T-cell (primary cell): ENCODE measurements at regions not wholly inside any gene's neighbourhood (a gene's known extent, or its start where the extent isn't known, plus 50 kb on each side); places are given as distances from the start of the nearest gene placed in this dataset.

Experiments used
- ATAC-seq, 4 experiments: fragments of 200-7000 bp in 3 of 4; fragments of 150-1000 bp in 1 of 4; cut with Tn5 transposase; replicated peaks in 1 of 4; 1 replicate in 3 of 4; 2 replicates in 1 of 4; pipeline ENCODE4 v1.10.0; 2021; ENCODE audit warnings: moderate library complexity in 3 of 4, mild to moderate bottlenecking in 2 of 4, moderate number of reproducible peaks in 1 of 4
- CTCF ChIA-PET, 2 donors: fragments of 300-600 bp; sonication (Branson Sonifier 250); formaldehyde crosslinking; loops; one replicate each; lab custom pipeline; 2022; ENCODE audit warnings: antibody characterized with exemption in 2 of 2; lab: Charles Lee
- POLR2A ChIA-PET, 2 donors: fragments of 300-600 bp; sonication (Branson Sonifier 250); formaldehyde crosslinking; loops; one replicate each; lab custom pipeline; 2022; ENCODE audit warnings: antibody characterized with exemption in 2 of 2; lab: Charles Lee
- DNase-seq, 35 experiments: peaks; one replicate each; pipeline versions ENCODE4 v3.0.0 to v3.0.0-alpha.2; 2013 to 2023
- H3K27ac ChIP-seq: one replicate; pipeline ENCODE4 v1.5.1; 2013; ENCODE audit warnings: low read length
- H3K27me3 ChIP-seq, 2 experiments: replicated peaks in 1 of 2; 1 replicate in 1 of 2; 2 replicates in 1 of 2; pipeline versions ENCODE4 v1.6.1 to v1.7.0; 2013; ENCODE audit warnings: low read length in 1 of 2, mixed read lengths in 1 of 2; ENCODE audit not compliant: control insufficient read depth in 2 of 2, insufficient read depth in 2 of 2; ENCODE audit errors: extremely low read depth in 1 of 2
- H3K36me3 ChIP-seq, 2 donors: 1 replicate in 1 of 2; 2 replicates in 1 of 2; pipeline versions ENCODE4 v1.6.1 to v1.7.0; 2013; ENCODE audit warnings: low read length in 1 of 2; ENCODE audit not compliant: control insufficient read depth in 2 of 2, insufficient read depth in 1 of 2; ENCODE audit errors: extremely low read depth in 1 of 2
- H3K4me1 ChIP-seq, 2 experiments: 1 replicate in 1 of 2; 2 replicates in 1 of 2; pipeline versions ENCODE4 v1.6.1 to v1.7.0; 2013; ENCODE audit warnings: low read length in 2 of 2, mixed read lengths in 1 of 2; ENCODE audit not compliant: insufficient read depth in 2 of 2, control insufficient read depth in 1 of 2; ENCODE audit errors: extremely low read depth in 1 of 2
- H3K4me3 ChIP-seq, 2 donors: 1 replicate in 1 of 2; 2 replicates in 1 of 2; pipeline versions ENCODE4 v1.5.1 to v1.7.0; 2013; ENCODE audit warnings: mild to moderate bottlenecking in 2 of 2, low read length in 1 of 2, moderate library complexity in 1 of 2; ENCODE audit not compliant: control insufficient read depth in 1 of 2; ENCODE audit errors: extremely low read depth in 1 of 2
- H3K9me3 ChIP-seq: 2 replicates; pipeline ENCODE4 v1.7.0; 2013
- H3K27ac Mint-ChIP-seq, 2 donors: one replicate each; pipeline ENCODE4 v1.8.0; 2020 to 2021; ENCODE audit warnings: mild to moderate bottlenecking in 2 of 2, mixed read lengths in 2 of 2
- H3K27me3 Mint-ChIP-seq, 2 donors: one replicate each; pipeline ENCODE4 v1.8.0; 2021 to 2022; ENCODE audit warnings: mixed read lengths in 2 of 2
- H3K36me3 Mint-ChIP-seq: one replicate; pipeline ENCODE4 v1.8.0; 2021; ENCODE audit warnings: mixed read lengths
- H3K4me1 Mint-ChIP-seq, 3 donors: one replicate each; pipeline ENCODE4 v1.8.0; 2020 to 2022; ENCODE audit warnings: mixed read lengths in 3 of 3, mild to moderate bottlenecking in 1 of 3
- H3K4me3 Mint-ChIP-seq, 3 donors: one replicate each; pipeline ENCODE4 v1.8.0; 2020 to 2022; ENCODE audit warnings: mild to moderate bottlenecking in 3 of 3, mixed read lengths in 3 of 3, moderate library complexity in 3 of 3
- H3K9me3 Mint-ChIP-seq, 3 donors: one replicate each; pipeline ENCODE4 v1.8.0; 2020 to 2022; ENCODE audit warnings: mixed read lengths in 3 of 3
- WGBS: methylation state at CpG from one replicate; pipeline ENCODE4 v1.1.5; 2013; ENCODE audit warnings: missing lambda C conversion rate; ENCODE audit not compliant: insufficient coverage; 5-methylcytosine and 5-hydroxymethylcytosine counted together

DNA sequence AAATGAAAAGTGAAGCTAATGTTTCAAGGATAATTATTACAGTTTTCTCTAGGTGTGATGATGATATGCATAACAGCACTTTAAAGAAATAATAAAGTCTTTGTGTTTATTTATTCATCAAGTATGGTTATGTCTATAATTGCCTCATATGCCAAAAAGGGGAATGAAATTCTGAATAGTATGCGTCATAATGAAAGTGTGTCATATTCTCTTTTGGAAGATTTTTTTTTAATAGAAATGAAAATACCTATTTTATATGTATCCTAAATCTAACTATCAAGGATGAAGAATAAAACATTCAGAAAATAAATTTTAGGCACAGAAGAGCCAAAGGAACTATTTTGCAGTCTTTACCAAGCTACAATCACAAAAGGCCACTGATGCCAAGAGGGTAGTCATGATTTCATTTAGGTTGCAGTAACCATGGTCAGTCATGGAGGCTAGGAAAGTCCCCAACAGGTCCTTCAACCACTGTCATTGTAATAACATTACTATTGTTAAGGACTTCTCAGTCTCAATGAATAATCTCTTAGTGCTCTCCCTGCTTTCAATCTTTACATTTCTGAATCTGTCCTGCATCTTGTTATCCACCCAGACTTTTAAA, 712.5 kb downstream of the DCDC2C start:
- Mint-ChIP-seq H3K36me3 (no peaks in the 10 kb centered on the region), H3K4me3 (no peak overlapping the region), H3K4me1 (no peaks in the 10 kb centered on the region), H3K27me3 (no peaks in the 10 kb centered on the region), H3K9me3 (peaks cover 19 to 27% (median 19%) of the 10 kb centered on the region in 3 donors), H3K27ac (no peak overlapping the region)
- WGBS = no CpG with 5 or more reads among the region's 1 CpG
- DNase-seq (no peak), ATAC-seq (no peak)
- H3K27ac ChIP-seq = no peak overlapping the region
- H3K4me3 ChIP-seq = no peak overlapping the region
- no peaks in the 10 kb centered on the region for H3K27me3 ChIP-seq
- no peaks in the 10 kb centered on the region for H3K4me1 ChIP-seq
- no peaks in the 10 kb centered on the region for H3K9me3 ChIP-seq
- CTCF ChIA-PET = no interaction called here
- H3K36me3 ChIP-seq = no peaks in the 10 kb centered on the region
- POLR2A ChIA-PET = no interaction called here

DNA sequence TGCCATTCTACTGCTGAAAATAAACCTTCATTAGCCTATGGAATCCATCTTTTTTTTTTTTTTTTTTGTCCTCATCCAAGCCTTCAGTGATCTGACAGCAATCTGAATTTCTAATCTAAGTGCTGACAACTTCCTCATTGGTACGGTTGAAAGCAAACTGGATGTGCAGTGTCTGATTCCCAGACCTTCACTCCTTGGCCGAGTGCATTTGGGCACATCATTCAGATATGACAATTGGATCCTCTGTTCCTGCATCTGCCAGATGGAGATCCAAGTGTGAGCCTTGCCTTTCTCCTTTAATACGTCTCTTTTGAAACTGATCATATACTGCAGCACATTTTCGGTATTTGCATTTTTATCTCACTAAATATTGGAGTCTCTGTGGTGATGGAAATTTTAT, 713.1 kb downstream of the DCDC2C start:
- Histone ChIP-seq H3K27ac (no peak overlapping the region), H3K4me3 (no peak overlapping the region), H3K27me3 (no peaks in the 10 kb centered on the region), H3K4me1 (no peaks in the 10 kb centered on the region), H3K36me3 (no peaks in the 10 kb centered on the region), H3K9me3 (no peaks in the 10 kb centered on the region)
- Mint-ChIP-seq H3K4me1 (no peaks in the 10 kb centered on the region), H3K36me3 (no peaks in the 10 kb centered on the region), H3K27me3 (no peaks in the 10 kb centered on the region), H3K4me3 (no peak overlapping the region), H3K27ac (no peak overlapping the region), H3K9me3 (peaks cover 19 to 27% (median 21%) of the 10 kb centered on the region in 3 donors)
- no peak for DNase-seq
- ChIA-PET CTCF (no interaction called here), POLR2A (no interaction called here)
- 63% methylated on average over 2 of the region's 4 CpGs for WGBS
- no peak for ATAC-seq

DNA sequence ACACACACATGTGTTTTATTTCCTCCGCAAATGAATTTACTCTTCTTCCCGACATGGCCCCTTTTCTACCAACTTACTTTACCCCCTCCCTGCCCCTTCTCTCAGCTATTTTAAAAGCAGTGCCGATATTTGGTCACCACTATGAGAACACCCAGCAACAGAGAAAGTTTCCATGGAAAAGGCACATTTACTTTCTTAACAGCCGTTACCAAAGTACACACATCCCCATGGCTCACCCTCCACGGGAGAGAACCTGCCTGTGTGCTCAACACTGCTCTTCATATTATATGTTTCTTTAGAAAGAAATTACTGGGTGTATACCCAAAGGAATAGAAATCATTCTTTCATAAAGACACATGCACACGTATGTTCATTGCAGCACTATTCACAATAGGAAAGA, 714.4 kb downstream of the DCDC2C start:
- Histone ChIP-seq H3K36me3 (no peaks in the 10 kb centered on the region), H3K27ac (no peak overlapping the region), H3K4me3 (no peak overlapping the region), H3K9me3 (no peaks in the 10 kb centered on the region), H3K4me1 (no peaks in the 10 kb centered on the region), H3K27me3 (no peaks in the 10 kb centered on the region)
- Mint-ChIP-seq H3K4me1 (no peaks in the 10 kb centered on the region), H3K27me3 (no peaks in the 10 kb centered on the region), H3K4me3 (no peak overlapping the region), H3K9me3 (peaks cover 14 to 24% (median 19%) of the 10 kb centered on the region in 3 donors), H3K36me3 (no peaks in the 10 kb centered on the region), H3K27ac (no peak overlapping the region)
- ATAC-seq (no peak), DNase-seq (no peak)
- ChIA-PET POLR2A (no interaction called here), CTCF (no interaction called here)
- 96% methylated on average over 3 of the region's 6 CpGs for WGBS

DNA sequence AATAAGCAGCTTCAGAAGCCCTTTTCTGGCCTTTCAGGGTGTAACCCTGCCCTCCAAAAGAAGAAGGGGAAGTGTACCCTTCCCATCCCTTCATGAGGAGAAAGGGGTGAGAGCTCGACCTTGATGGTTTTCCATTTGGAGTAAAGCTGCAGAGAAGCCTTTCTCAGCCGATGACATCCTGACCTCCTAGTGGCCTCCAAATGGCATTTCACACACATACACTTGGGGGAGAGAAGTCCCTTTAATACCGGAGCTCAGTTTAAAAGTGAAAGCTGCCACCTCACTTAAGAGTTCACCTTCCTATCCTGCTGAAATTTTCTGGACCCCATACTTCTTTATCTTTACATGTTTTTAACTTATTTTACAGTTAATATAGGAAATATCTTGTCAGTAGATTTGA, 716.7 kb downstream of the DCDC2C start:
- Histone ChIP-seq H3K27me3 (no peaks in the 10 kb centered on the region), H3K9me3 (no peaks in the 10 kb centered on the region), H3K27ac (no peak overlapping the region), H3K4me3 (no peak overlapping the region), H3K4me1 (no peaks in the 10 kb centered on the region), H3K36me3 (no peaks in the 10 kb centered on the region)
- Mint-ChIP-seq H3K36me3 (no peaks in the 10 kb centered on the region), H3K27ac (no peak overlapping the region), H3K4me3 (no peak overlapping the region), H3K9me3 (peaks cover 10 to 18% (median 13%) of the 10 kb centered on the region in 3 donors), H3K4me1 (no peaks in the 10 kb centered on the region), H3K27me3 (no peaks in the 10 kb centered on the region)
- POLR2A ChIA-PET = no interaction called here
- WGBS = no CpG with 5 or more reads among the region's 3 CpGs
- no peak for DNase-seq
- no peak for ATAC-seq
- CTCF ChIA-PET = no interaction called here

DNA sequence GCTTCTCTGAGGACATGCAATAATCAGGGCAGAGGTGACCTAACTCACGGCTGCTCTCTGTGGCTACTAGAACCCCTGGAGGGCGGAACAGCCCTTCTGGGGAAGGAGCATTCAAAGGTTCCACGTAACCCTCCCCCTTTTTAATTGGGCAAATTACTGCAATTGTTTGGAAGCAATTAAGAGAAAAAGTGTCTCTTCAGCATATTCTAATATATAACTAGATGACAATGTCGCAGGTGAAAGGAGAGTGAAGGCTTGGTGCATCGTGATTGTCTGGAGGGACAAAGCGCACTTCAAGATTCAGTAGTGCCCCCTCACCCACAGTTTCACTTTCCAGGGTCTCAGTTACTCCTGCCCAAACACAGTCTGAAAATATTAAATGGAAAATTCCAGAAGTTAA, 720.8 kb downstream of the DCDC2C start:
- Histone ChIP-seq H3K27ac (no peak overlapping the region), H3K27me3 (no peaks in the 10 kb centered on the region), H3K36me3 (no peaks in the 10 kb centered on the region), H3K4me3 (no peak overlapping the region), H3K9me3 (no peaks in the 10 kb centered on the region), H3K4me1 (no peaks in the 10 kb centered on the region)
- Mint-ChIP-seq H3K4me3 (no peak overlapping the region), H3K4me1 (no peaks in the 10 kb centered on the region), H3K36me3 (no peaks in the 10 kb centered on the region), H3K27me3 (no peaks in the 10 kb centered on the region), H3K27ac (no peak overlapping the region), H3K9me3 (peaks cover 7 to 15% (median 12%) of the 10 kb centered on the region in 3 donors)
- DNase-seq (no peak), ATAC-seq (no peak)
- POLR2A ChIA-PET = no interaction called here
- CTCF ChIA-PET = no interaction called here
- no CpG with 5 or more reads among the region's 6 CpGs for whole genome bisulfite sequencing

DNA sequence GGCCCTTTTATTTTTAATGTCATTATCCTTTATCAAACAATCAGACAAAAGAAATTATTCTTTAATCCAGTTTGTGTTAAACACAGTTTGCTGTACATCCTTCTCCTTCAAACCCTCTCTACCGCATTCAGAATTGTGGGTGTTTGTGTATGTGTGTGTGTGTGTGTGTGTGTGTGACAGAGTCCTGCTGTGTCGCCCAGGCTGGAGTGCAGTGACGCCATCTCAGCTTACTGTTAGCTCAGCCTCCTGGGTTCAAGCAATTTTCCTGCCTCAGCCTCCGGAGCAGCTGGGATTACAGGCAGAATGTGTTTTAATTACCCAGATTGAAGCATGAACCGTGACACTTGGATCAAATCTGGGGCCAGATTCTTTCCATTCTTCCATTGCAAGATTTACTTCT, 723.7 kb downstream of the DCDC2C start:
- Histone ChIP-seq H3K4me1 (no peaks in the 10 kb centered on the region), H3K36me3 (no peaks in the 10 kb centered on the region), H3K4me3 (no peak overlapping the region), H3K27me3 (no peaks in the 10 kb centered on the region), H3K9me3 (no peaks in the 10 kb centered on the region), H3K27ac (no peak overlapping the region)
- H3K36me3 Mint-ChIP-seq = no peaks in the 10 kb centered on the region
- H3K27me3 Mint-ChIP-seq = no peaks in the 10 kb centered on the region
- ChIA-PET CTCF (no interaction called here), POLR2A (no interaction called here)
- no peak for DNase-seq
- WGBS = 90% methylated on average over 2 of the region's 5 CpGs
- no peak for ATAC-seq
- no peaks in the 10 kb centered on the region for H3K4me1 Mint-ChIP-seq
- H3K9me3 Mint-ChIP-seq = peaks cover 5 to 24% (median 6%) of the 10 kb centered on the region in 3 donors
- H3K4me3 Mint-ChIP-seq = no peak overlapping the region
- no peak overlapping the region for H3K27ac Mint-ChIP-seq

DNA sequence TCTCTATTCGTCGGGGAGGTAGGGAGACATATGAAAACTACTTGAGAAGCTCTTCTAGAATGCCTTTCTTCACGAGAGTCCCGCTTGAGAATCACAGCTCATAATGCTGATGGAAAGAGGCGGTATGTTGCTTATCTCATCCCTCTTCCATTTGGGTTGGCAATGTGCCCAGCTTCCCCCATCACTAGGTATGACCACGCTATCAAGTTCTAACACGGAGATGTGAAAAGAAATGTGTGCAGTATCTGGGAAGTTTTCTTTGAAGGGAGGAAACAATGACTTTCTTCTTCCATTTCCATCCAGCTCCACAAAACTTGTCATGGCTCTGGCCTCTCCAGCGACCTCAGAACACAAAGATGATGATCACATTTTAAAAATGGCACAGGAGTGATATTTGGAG, 742.4 kb downstream of the DCDC2C start:
- peaks cover 6 to 20% (median 8%) of the 10 kb centered on the region in 3 donors for H3K9me3 Mint-ChIP-seq
- no peaks in the 10 kb centered on the region for H3K27me3 Mint-ChIP-seq
- Histone ChIP-seq H3K36me3 (no peaks in the 10 kb centered on the region), H3K4me3 (no peak overlapping the region), H3K27ac (no peak overlapping the region), H3K9me3 (no peaks in the 10 kb centered on the region), H3K27me3 (no peaks in the 10 kb centered on the region), H3K4me1 (no peaks in the 10 kb centered on the region)
- ATAC-seq = no peak
- CTCF ChIA-PET = no interaction called here
- H3K36me3 Mint-ChIP-seq = no peaks in the 10 kb centered on the region
- POLR2A ChIA-PET = no interaction called here
- no peak overlapping the region for H3K27ac Mint-ChIP-seq
- H3K4me1 Mint-ChIP-seq = no peaks in the 10 kb centered on the region
- whole genome bisulfite sequencing = no CpG with 5 or more reads among the region's 8 CpGs
- no peak overlapping the region for H3K4me3 Mint-ChIP-seq
- no peak for DNase-seq
